ENCODE measurements at regions not wholly inside any gene's neighbourhood (a gene's known extent, or its start where the extent isn't known, plus 50 kb on each side); places are given as distances from the start of the nearest gene placed in this dataset.

DNA sequence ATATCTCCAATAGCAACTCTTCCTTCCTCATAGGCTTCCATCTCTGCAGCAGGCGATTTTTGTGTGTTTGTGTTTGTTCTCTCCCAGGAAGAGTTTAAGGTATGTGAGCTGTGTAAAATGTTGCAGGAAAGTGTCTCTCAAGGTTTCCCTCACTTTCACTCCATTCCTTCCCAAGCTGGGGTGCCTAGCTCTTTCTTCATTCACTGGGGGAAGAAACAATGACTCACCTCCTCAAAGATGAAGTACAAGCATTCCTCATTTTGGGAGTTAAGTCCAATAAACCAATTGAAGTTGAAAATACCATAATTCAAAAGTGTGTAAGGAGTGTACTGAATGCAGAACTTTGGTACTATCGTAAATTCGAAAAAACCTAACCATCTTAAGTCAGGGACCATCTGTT, 422.7 kb upstream of the CFAP20DC start:
- no peak overlapping the region for H3K4me3 Mint-ChIP-seq
- Histone ChIP-seq H3K4me3 (ENCODE audit: control insufficient read depth in 1 of 2, extremely low read depth in 1 of 2, low read length in 1 of 2) (no peak overlapping the region), H3K27me3 (replicated peaks in 1 of 2; ENCODE audit: control insufficient read depth in 2 of 2, extremely low read depth in 1 of 2, insufficient read depth in 2 of 2, low read length in 1 of 2) (no peaks in the 10 kb centered on the region), H3K9me3 (no peaks in the 10 kb centered on the region), H3K4me1 (ENCODE audit: control insufficient read depth in 1 of 2, extremely low read depth in 1 of 2, insufficient read depth in 2 of 2, low read length in 2 of 2) (no peaks in the 10 kb centered on the region), H3K36me3 (ENCODE audit: control insufficient read depth in 2 of 2, extremely low read depth in 1 of 2, insufficient read depth in 1 of 2, low read length in 1 of 2) (no peaks in the 10 kb centered on the region), H3K27ac (ENCODE audit: low read length) (no peak overlapping the region)
- peaks cover 0 to 7% (median 5%) of the 10 kb centered on the region in 3 donors for H3K9me3 Mint-ChIP-seq
- DNase-seq (no peak), ATAC-seq (replicated peaks in 1 of 4) (no peak)
- H3K27me3 Mint-ChIP-seq, result no peaks in the 10 kb centered on the region
- no peak overlapping the region for H3K27ac Mint-ChIP-seq
- no CpG with 5 or more reads among the region's 3 CpGs for WGBS (ENCODE audit: insufficient coverage)
- peaks cover 20 to 31% (median 24%) of the 10 kb centered on the region in 3 donors for H3K4me1 Mint-ChIP-seq
- ChIA-PET CTCF (no interaction called here), POLR2A (interaction anchor here in 1 of 2 donors (0.6 to 0.7 kb wide), 2 partner anchors 28 to 49 kb away, joined by 3 read pairs; no protein-coding TSS in a partner anchor)
- peaks cover 5% of the 10 kb centered on the region for H3K36me3 Mint-ChIP-seq

GRCh38 chr3:59469948-59470723, 420.3 kb upstream of the CFAP20DC start:
- CTCF ChIA-PET, result interaction anchor here in 1 of 2 donors (0.6 kb wide), 1 partner anchor 632 kb away, joined by 3 read pairs; no protein-coding TSS in a partner anchor
- Mint-ChIP-seq H3K27me3 (no peaks in the 10 kb centered on the region), H3K4me3 (no peak overlapping the region), H3K36me3 (peaks cover 5% of the 10 kb centered on the region), H3K27ac (peak overlapping the region; percentile 1 to 62), H3K9me3 (peaks cover 0 to 7% (median 5%) of the 10 kb centered on the region in 3 donors), H3K4me1 (peaks cover 20 to 31% (median 24%) of the 10 kb centered on the region in 3 donors)
- 34% methylated on average over 2 of the region's 2 CpGs for whole genome bisulfite sequencing (ENCODE audit: insufficient coverage)
- ATAC-seq (replicated peaks in 1 of 4) (peak in 1 of 4 experiments; percentile 46), DNase-seq (no peak)
- Histone ChIP-seq H3K27me3 (replicated peaks in 1 of 2; ENCODE audit: control insufficient read depth in 2 of 2, extremely low read depth in 1 of 2, insufficient read depth in 2 of 2, low read length in 1 of 2) (no peaks in the 10 kb centered on the region), H3K4me3 (ENCODE audit: control insufficient read depth in 1 of 2, extremely low read depth in 1 of 2, low read length in 1 of 2) (no peak overlapping the region), H3K27ac (ENCODE audit: low read length) (no peak overlapping the region), H3K36me3 (ENCODE audit: control insufficient read depth in 2 of 2, extremely low read depth in 1 of 2, insufficient read depth in 1 of 2, low read length in 1 of 2) (no peaks in the 10 kb centered on the region), H3K4me1 (ENCODE audit: control insufficient read depth in 1 of 2, extremely low read depth in 1 of 2, insufficient read depth in 2 of 2, low read length in 2 of 2) (no peaks in the 10 kb centered on the region), H3K9me3 (no peaks in the 10 kb centered on the region)
- POLR2A ChIA-PET, result no interaction called here

- Mint-ChIP-seq H3K4me3 (no peak overlapping the region), H3K27me3 (no peaks in the 10 kb centered on the region), H3K4me1 (peaks cover 15 to 17% (median 15%) of the 10 kb centered on the region in 3 donors), H3K36me3 (peaks cover 5% of the 10 kb centered on the region), H3K27ac (no peak overlapping the region), H3K9me3 (peaks cover 0 to 7% (median 5%) of the 10 kb centered on the region in 3 donors)
- ChIA-PET CTCF (no interaction called here), POLR2A (interaction anchor here in 1 of 2 donors (1.2 kb wide), 1 partner anchor 16 kb away, joined by 3 read pairs; no protein-coding TSS in a partner anchor)
- H3K36me3 ChIP-seq (ENCODE audit: control insufficient read depth in 2 of 2, extremely low read depth in 1 of 2, insufficient read depth in 1 of 2, low read length in 1 of 2), result no peaks in the 10 kb centered on the region
- ATAC-seq (replicated peaks in 1 of 4), result no peak
- H3K27ac ChIP-seq (ENCODE audit: low read length), result no peak overlapping the region
- no peak overlapping the region for H3K4me3 ChIP-seq (ENCODE audit: control insufficient read depth in 1 of 2, extremely low read depth in 1 of 2, low read length in 1 of 2)
- H3K4me1 ChIP-seq (ENCODE audit: control insufficient read depth in 1 of 2, extremely low read depth in 1 of 2, insufficient read depth in 2 of 2, low read length in 2 of 2), result no peaks in the 10 kb centered on the region
- H3K9me3 ChIP-seq, result no peaks in the 10 kb centered on the region
- DNase-seq, result no peak
- H3K27me3 ChIP-seq (replicated peaks in 1 of 2; ENCODE audit: control insufficient read depth in 2 of 2, extremely low read depth in 1 of 2, insufficient read depth in 2 of 2, low read length in 1 of 2), result no peaks in the 10 kb centered on the region
- 86% methylated on average over 2 of the region's 4 CpGs for WGBS (ENCODE audit: insufficient coverage)
These were observed 417.7 kb upstream of the CFAP20DC start for GRCh38 chr3:59467476-59467875.

- Mint-ChIP-seq H3K4me1 (peaks cover under 1 to 2% (median 1%) of the 10 kb centered on the region in 3 donors), H3K27me3 (no peaks in the 10 kb centered on the region), H3K4me3 (no peak overlapping the region), H3K27ac (no peak overlapping the region), H3K9me3 (peaks cover 0 to 6% (median 0%) of the 10 kb centered on the region in 3 donors), H3K36me3 (no peaks in the 10 kb centered on the region)
- ATAC-seq (replicated peaks in 1 of 4) (no peak), DNase-seq (no peak)
- Histone ChIP-seq H3K27me3 (replicated peaks in 1 of 2; ENCODE audit: control insufficient read depth in 2 of 2, extremely low read depth in 1 of 2, insufficient read depth in 2 of 2, low read length in 1 of 2) (no peaks in the 10 kb centered on the region), H3K27ac (ENCODE audit: low read length) (no peak overlapping the region), H3K36me3 (ENCODE audit: control insufficient read depth in 2 of 2, extremely low read depth in 1 of 2, insufficient read depth in 1 of 2, low read length in 1 of 2) (no peaks in the 10 kb centered on the region), H3K9me3 (no peaks in the 10 kb centered on the region), H3K4me3 (ENCODE audit: control insufficient read depth in 1 of 2, extremely low read depth in 1 of 2, low read length in 1 of 2) (no peak overlapping the region), H3K4me1 (ENCODE audit: control insufficient read depth in 1 of 2, extremely low read depth in 1 of 2, insufficient read depth in 2 of 2, low read length in 2 of 2) (no peaks in the 10 kb centered on the region)
- ChIA-PET CTCF (interaction anchor here in 1 of 2 donors (0.6 kb wide), 1 partner anchor 494 kb away, joined by 3 read pairs; no protein-coding TSS in a partner anchor), POLR2A (no interaction called here)
- WGBS (ENCODE audit: insufficient coverage), result 100% methylated on average over 1 of the region's 6 CpGs
These were observed 414.4 kb upstream of the CFAP20DC start for GRCh38 chr3:59464187-59464586.

- Histone ChIP-seq H3K4me3 (ENCODE audit: control insufficient read depth in 1 of 2, extremely low read depth in 1 of 2, low read length in 1 of 2) (no peak overlapping the region), H3K36me3 (ENCODE audit: control insufficient read depth in 2 of 2, extremely low read depth in 1 of 2, insufficient read depth in 1 of 2, low read length in 1 of 2) (no peaks in the 10 kb centered on the region), H3K27me3 (replicated peaks in 1 of 2; ENCODE audit: control insufficient read depth in 2 of 2, extremely low read depth in 1 of 2, insufficient read depth in 2 of 2, low read length in 1 of 2) (no peaks in the 10 kb centered on the region), H3K27ac (ENCODE audit: low read length) (no peak overlapping the region), H3K4me1 (ENCODE audit: control insufficient read depth in 1 of 2, extremely low read depth in 1 of 2, insufficient read depth in 2 of 2, low read length in 2 of 2) (no peaks in the 10 kb centered on the region), H3K9me3 (no peaks in the 10 kb centered on the region)
- CTCF ChIA-PET, result no interaction called here
- ATAC-seq (replicated peaks in 1 of 4), result no peak
- WGBS (ENCODE audit: insufficient coverage), result 88% methylated on average over 5 of the region's 5 CpGs
- H3K9me3 Mint-ChIP-seq, result peaks cover 0 to 6% (median 0%) of the 10 kb centered on the region in 3 donors
- POLR2A ChIA-PET, result interaction anchor here in 1 of 2 donors (0.6 kb wide), 2 partner anchors 18 to 384 kb away, joined by 3 read pairs; no protein-coding TSS in a partner anchor
- no peak overlapping the region for H3K27ac Mint-ChIP-seq
- H3K4me1 Mint-ChIP-seq, result no peaks in the 10 kb centered on the region
- DNase-seq, result no peak
- H3K27me3 Mint-ChIP-seq, result no peaks in the 10 kb centered on the region
- H3K36me3 Mint-ChIP-seq, result no peaks in the 10 kb centered on the region
- H3K4me3 Mint-ChIP-seq, result no peak overlapping the region
These were observed 413.4 kb upstream of the CFAP20DC start for GRCh38 chr3:59463253-59463652.

GRCh38 chr3:59460068-59460467, 410.2 kb upstream of the CFAP20DC start:
- ChIA-PET CTCF (no interaction called here), POLR2A (no interaction called here)
- Histone ChIP-seq H3K27me3 (replicated peaks in 1 of 2; ENCODE audit: control insufficient read depth in 2 of 2, extremely low read depth in 1 of 2, insufficient read depth in 2 of 2, low read length in 1 of 2) (no peaks in the 10 kb centered on the region), H3K4me1 (ENCODE audit: control insufficient read depth in 1 of 2, extremely low read depth in 1 of 2, insufficient read depth in 2 of 2, low read length in 2 of 2) (no peaks in the 10 kb centered on the region), H3K4me3 (ENCODE audit: control insufficient read depth in 1 of 2, extremely low read depth in 1 of 2, low read length in 1 of 2) (no peak overlapping the region), H3K9me3 (no peaks in the 10 kb centered on the region), H3K27ac (ENCODE audit: low read length) (no peak overlapping the region), H3K36me3 (ENCODE audit: control insufficient read depth in 2 of 2, extremely low read depth in 1 of 2, insufficient read depth in 1 of 2, low read length in 1 of 2) (no peaks in the 10 kb centered on the region)
- ATAC-seq (replicated peaks in 1 of 4) (no peak), DNase-seq (no peak)
- Mint-ChIP-seq H3K27me3 (no peaks in the 10 kb centered on the region), H3K27ac (no peak overlapping the region), H3K36me3 (no peaks in the 10 kb centered on the region), H3K4me1 (peaks cover 0 to 12% (median 2%) of the 10 kb centered on the region in 3 donors), H3K4me3 (no peak overlapping the region), H3K9me3 (peaks cover 0 to 11% (median 0%) of the 10 kb centered on the region in 3 donors)
- 100% methylated on average over 1 of the region's 2 CpGs for WGBS (ENCODE audit: insufficient coverage)
